ENCODE measurements at regions not wholly inside any gene's neighbourhood (a gene's known extent, or its start where the extent isn't known, plus 50 kb on each side); places are given as distances from the start of the nearest gene placed in this dataset.

- Mint-ChIP-seq H3K27ac (no peak overlapping the region), H3K27me3 (ENCODE audit: low read depth) (peaks cover 7% of the 10 kb centered on the region), H3K4me1 (ENCODE audit: low read depth) (no peaks in the 10 kb centered on the region), H3K4me3 (no peak overlapping the region), H3K36me3 (ENCODE audit: insufficient read depth in 2 of 2) (no peaks in the 10 kb centered on the region), H3K9me3 (no peaks in the 10 kb centered on the region)
- DNase-seq: no peak
- ATAC-seq (replicated peaks in 1 of 2): no peak
These were observed 386.9 kb upstream of the CELF2 start for GRCh38 chr10:10630782-10631181.

- Mint-ChIP-seq H3K27me3 (ENCODE audit: low read depth) (peaks cover 33% of the 10 kb centered on the region), H3K4me3 (no peak overlapping the region), H3K4me1 (ENCODE audit: low read depth) (no peaks in the 10 kb centered on the region), H3K36me3 (ENCODE audit: insufficient read depth in 2 of 2) (no peaks in the 10 kb centered on the region), H3K9me3 (no peaks in the 10 kb centered on the region), H3K27ac (no peak overlapping the region)
- ATAC-seq (replicated peaks in 1 of 2) (no peak), DNase-seq (no peak)
These were observed 375.5 kb upstream of the CELF2 start for GRCh38 chr10:10642189-10642588.

GRCh38 chr10:10642751-10643150, 374.9 kb upstream of the CELF2 start:
- H3K4me1 Mint-ChIP-seq (ENCODE audit: low read depth): no peaks in the 10 kb centered on the region
- H3K27me3 Mint-ChIP-seq (ENCODE audit: low read depth): peaks cover 36% of the 10 kb centered on the region
- H3K4me3 Mint-ChIP-seq: no peak overlapping the region

GRCh38 chr10:10644008-10644646, 373.5 kb upstream of the CELF2 start:
- H3K9me3 Mint-ChIP-seq: no peaks in the 10 kb centered on the region
- peaks cover 36% of the 10 kb centered on the region for H3K27me3 Mint-ChIP-seq (ENCODE audit: low read depth)
- H3K27ac Mint-ChIP-seq: no peak overlapping the region
- H3K4me3 Mint-ChIP-seq: no peak overlapping the region
- H3K4me1 Mint-ChIP-seq (ENCODE audit: low read depth): no peaks in the 10 kb centered on the region
- no peak for DNase-seq
- ATAC-seq (replicated peaks in 1 of 2): no peak
- H3K36me3 Mint-ChIP-seq (ENCODE audit: insufficient read depth in 2 of 2): no peaks in the 10 kb centered on the region

More at GRCh38 chr10:10642751-10643150, 374.9 kb upstream of the CELF2 start:
- no peak for DNase-seq
- Mint-ChIP-seq H3K9me3 (no peaks in the 10 kb centered on the region), H3K27ac (no peak overlapping the region), H3K36me3 (ENCODE audit: insufficient read depth in 2 of 2) (no peaks in the 10 kb centered on the region)
- no peak for ATAC-seq (replicated peaks in 1 of 2)

- H3K9me3 Mint-ChIP-seq: no peaks in the 10 kb centered on the region
- DNase-seq (no peak), ATAC-seq (replicated peaks in 1 of 2) (no peak)
- no peak overlapping the region for H3K27ac Mint-ChIP-seq
- no peaks in the 10 kb centered on the region for H3K36me3 Mint-ChIP-seq (ENCODE audit: insufficient read depth in 2 of 2)
- no peaks in the 10 kb centered on the region for H3K4me1 Mint-ChIP-seq (ENCODE audit: low read depth)
- peaks cover 34% of the 10 kb centered on the region for H3K27me3 Mint-ChIP-seq (ENCODE audit: low read depth)
- no peak overlapping the region for H3K4me3 Mint-ChIP-seq
These were observed 372.8 kb upstream of the CELF2 start for GRCh38 chr10:10644676-10645385.

- ATAC-seq (replicated peaks in 1 of 2): no peak
- H3K9me3 Mint-ChIP-seq: no peaks in the 10 kb centered on the region
- H3K4me3 Mint-ChIP-seq: no peak overlapping the region
- peaks cover 13% of the 10 kb centered on the region for H3K27me3 Mint-ChIP-seq (ENCODE audit: low read depth)
- no peak overlapping the region for H3K27ac Mint-ChIP-seq
- DNase-seq: no peak
- peaks cover 0 to 3% of the 10 kb centered on the region in 2 donors for H3K36me3 Mint-ChIP-seq (ENCODE audit: insufficient read depth in 2 of 2)
- no peaks in the 10 kb centered on the region for H3K4me1 Mint-ChIP-seq (ENCODE audit: low read depth)
These were observed 370.3 kb upstream of the CELF2 start for GRCh38 chr10:10647331-10647730.

- Mint-ChIP-seq H3K27me3 (ENCODE audit: low read depth) (peaks cover 22% of the 10 kb centered on the region), H3K4me1 (ENCODE audit: low read depth) (no peaks in the 10 kb centered on the region), H3K4me3 (no peak overlapping the region), H3K9me3 (peaks cover 5 to 6% of the 10 kb centered on the region in 2 donors), H3K27ac (no peak overlapping the region), H3K36me3 (ENCODE audit: insufficient read depth in 2 of 2) (no peaks in the 10 kb centered on the region)
- ATAC-seq (replicated peaks in 1 of 2) (no peak), DNase-seq (no peak)
These were observed 360.4 kb upstream of the CELF2 start for GRCh38 chr10:10657139-10657760.

GRCh38 chr10:10658172-10658785, 359.4 kb upstream of the CELF2 start:
- no peak overlapping the region for H3K4me3 Mint-ChIP-seq
- H3K27me3 Mint-ChIP-seq (ENCODE audit: low read depth): peaks cover 30% of the 10 kb centered on the region
- peaks cover 3% of the 10 kb centered on the region in 2 donors for H3K9me3 Mint-ChIP-seq

GRCh38 chr10:10660054-10660453, 357.6 kb upstream of the CELF2 start:
- DNase-seq (no peak), ATAC-seq (replicated peaks in 1 of 2) (no peak)
- peaks cover 3% of the 10 kb centered on the region in 2 donors for H3K9me3 Mint-ChIP-seq
- H3K27me3 Mint-ChIP-seq (ENCODE audit: low read depth): peaks cover 36% of the 10 kb centered on the region
- no peaks in the 10 kb centered on the region for H3K4me1 Mint-ChIP-seq (ENCODE audit: low read depth)
- no peak overlapping the region for H3K27ac Mint-ChIP-seq
- H3K4me3 Mint-ChIP-seq: no peak overlapping the region
- H3K36me3 Mint-ChIP-seq (ENCODE audit: insufficient read depth in 2 of 2): no peaks in the 10 kb centered on the region

More at GRCh38 chr10:10658172-10658785, 359.4 kb upstream of the CELF2 start:
- Mint-ChIP-seq H3K4me1 (ENCODE audit: low read depth) (no peaks in the 10 kb centered on the region), H3K36me3 (ENCODE audit: insufficient read depth in 2 of 2) (no peaks in the 10 kb centered on the region), H3K27ac (no peak overlapping the region)
- ATAC-seq (replicated peaks in 1 of 2) (no peak), DNase-seq (no peak)

GRCh38 chr10:10661176-10661575, 356.5 kb upstream of the CELF2 start:
- Mint-ChIP-seq H3K4me3 (no peak overlapping the region), H3K9me3 (peaks cover 3% of the 10 kb centered on the region in 2 donors), H3K4me1 (ENCODE audit: low read depth) (no peaks in the 10 kb centered on the region), H3K36me3 (ENCODE audit: insufficient read depth in 2 of 2) (no peaks in the 10 kb centered on the region), H3K27me3 (ENCODE audit: low read depth) (peaks cover 36% of the 10 kb centered on the region), H3K27ac (no peak overlapping the region)
- ATAC-seq (replicated peaks in 1 of 2) (no peak), DNase-seq (no peak)

- no peak overlapping the region for H3K27ac Mint-ChIP-seq
- no peak for DNase-seq
- no peak overlapping the region for H3K4me3 Mint-ChIP-seq
- H3K36me3 Mint-ChIP-seq (ENCODE audit: insufficient read depth in 2 of 2): no peaks in the 10 kb centered on the region
- ATAC-seq (replicated peaks in 1 of 2): no peak
- H3K27me3 Mint-ChIP-seq (ENCODE audit: low read depth): peaks cover 36% of the 10 kb centered on the region
- no peaks in the 10 kb centered on the region for H3K4me1 Mint-ChIP-seq (ENCODE audit: low read depth)
- peaks cover 3% of the 10 kb centered on the region in 2 donors for H3K9me3 Mint-ChIP-seq
These were observed 354.8 kb upstream of the CELF2 start for GRCh38 chr10:10662716-10663408.

- DNase-seq (no peak), ATAC-seq (replicated peaks in 1 of 2) (no peak)
- Mint-ChIP-seq H3K4me3 (no peak overlapping the region), H3K27ac (no peak overlapping the region), H3K27me3 (ENCODE audit: low read depth) (peaks cover 36% of the 10 kb centered on the region), H3K4me1 (ENCODE audit: low read depth) (no peaks in the 10 kb centered on the region), H3K36me3 (ENCODE audit: insufficient read depth in 2 of 2) (no peaks in the 10 kb centered on the region), H3K9me3 (peaks cover 3% of the 10 kb centered on the region in 2 donors)
These were observed 354.1 kb upstream of the CELF2 start for GRCh38 chr10:10663622-10664021.

GRCh38 chr10:10665750-10666149, 351.9 kb upstream of the CELF2 start:
- H3K9me3 Mint-ChIP-seq: no peaks in the 10 kb centered on the region
- H3K36me3 Mint-ChIP-seq (ENCODE audit: insufficient read depth in 2 of 2): no peaks in the 10 kb centered on the region
- no peaks in the 10 kb centered on the region for H3K4me1 Mint-ChIP-seq (ENCODE audit: low read depth)
- DNase-seq (no peak), ATAC-seq (replicated peaks in 1 of 2) (no peak)
- no peak overlapping the region for H3K27ac Mint-ChIP-seq
- no peak overlapping the region for H3K4me3 Mint-ChIP-seq
- peaks cover 20% of the 10 kb centered on the region for H3K27me3 Mint-ChIP-seq (ENCODE audit: low read depth)

All from activated T-cell treated with anti-CD3 and anti-CD28 coated beads, Interleukin-2, amount 50 U/mL, for 72 hours (primary cell).